ENCODE measurements at regions not wholly inside any gene's neighbourhood (a gene's known extent, or its start where the extent isn't known, plus 50 kb on each side); places are given as distances from the start of the nearest gene placed in this dataset.

- no peak for TF ChIP-seq CTCF (conservative IDR thresholded peaks at IDR 0.05 in 1 of 2, IDR thresholded peaks at IDR 0.05 in 1 of 2; ENCODE audit: extremely low read depth in 1 of 2, insufficient read depth in 1 of 2, low read depth in 1 of 2, low read length in 2 of 2)
- no peak for TF ChIP-seq EZH2 (IDR thresholded peaks at IDR 0.05; ENCODE audit: borderline replicate concordance, low read length)
Measured at GRCh38 chr2:40654346-40654745, 202.5 kb upstream of the SLC8A1 start.

Measured in mammary epithelial cell (primary cell).